Neural cell (in vitro differentiated cells): ENCODE measurements at regions not wholly inside any gene's neighbourhood (a gene's known extent, or its start where the extent isn't known, plus 50 kb on each side); places are given as distances from the start of the nearest gene placed in this dataset.
"Not testable (repeated sequence)": the region's sequence is repeated elsewhere in the genome, so short reads cannot be mapped to it uniquely, and the experiment has no call there.

Experiments used
- H2AFZ ChIP-seq: fragments of 200-600, 300-800 bp; sonication (generic), shearing (Covaris generic); 2 replicates; pipeline ENCODE4 v1.6.0; 2014; ENCODE audit warnings: low read depth, mild to moderate bottlenecking, antibody characterized with exemption, low read length, moderate library complexity
- H3F3A ChIP-seq: fragments of 200-600 bp; shearing (Covaris generic); 2 replicates; pipeline ENCODE4 v1.6.1; 2016; ENCODE audit warnings: mild to moderate bottlenecking, moderate library complexity, mixed read lengths, antibody characterized with exemption, low read length; ENCODE audit not compliant: insufficient read depth, poor library complexity, severe bottlenecking
- H3K27ac ChIP-seq: fragments of 200-600, 300-800 bp; sonication (generic), shearing (Covaris generic); 2 replicates; pipeline ENCODE4 v1.5.1; 2014; ENCODE audit warnings: mild to moderate bottlenecking, low read length, moderate library complexity
- H3K27me3 ChIP-seq: fragments of 300-800, 200-600 bp; sonication (generic), shearing (Covaris generic); 2 replicates; pipeline ENCODE4 v1.6.0; 2014; ENCODE audit warnings: mild to moderate bottlenecking, low read depth, low read length, moderate library complexity; ENCODE audit not compliant: insufficient read depth
- H3K36me3 ChIP-seq: fragments of 300-800, 200-600 bp; sonication (generic), shearing (Covaris generic); 2 replicates; pipeline ENCODE4 v1.5.1; 2014; ENCODE audit warnings: mild to moderate bottlenecking, antibody characterized with exemption, low read length, moderate library complexity; ENCODE audit not compliant: insufficient read depth
- H3K4me2 ChIP-seq: fragments of 300-800, 200-600 bp; sonication (generic), shearing (Covaris generic); 2 replicates; pipeline ENCODE4 v1.6.0; 2014; ENCODE audit warnings: mild to moderate bottlenecking, low read length
- H3K4me3 ChIP-seq: fragments of 300-800, 200-600 bp; sonication (generic), shearing (Covaris generic); 2 replicates; pipeline ENCODE4 v1.5.1; 2014; ENCODE audit warnings: mild to moderate bottlenecking, low read length, moderate library complexity
- H3K79me2 ChIP-seq: fragments of 200-600 bp; shearing (Covaris generic); replicated peaks from 2 replicates; pipeline ENCODE4 v1.6.0; 2014; ENCODE audit warnings: mild to moderate bottlenecking, low read length, moderate library complexity; ENCODE audit not compliant: insufficient read depth
- H3K9ac ChIP-seq: fragments of 300-800, 200-600 bp; sonication (generic), shearing (Covaris generic); 2 replicates; pipeline ENCODE4 v1.6.1; 2016; ENCODE audit warnings: mild to moderate bottlenecking, low read length, mixed read lengths
- H3K9me2 ChIP-seq: fragments of 200-600 bp; shearing (Covaris generic); 2 replicates; pipeline ENCODE4 v1.6.1; 2016; ENCODE audit warnings: mild to moderate bottlenecking, low read length, mixed read lengths; ENCODE audit not compliant: insufficient read depth
- H3K9me3 ChIP-seq: fragments of 200-600, 300-800 bp; sonication (generic), shearing (Covaris generic); 2 replicates; pipeline ENCODE4 v1.6.1; 2016; ENCODE audit warnings: mild to moderate bottlenecking, mixed run types, low read length, moderate library complexity, mixed read lengths
- H4K20me1 ChIP-seq: fragments of 200-600 bp; shearing (Covaris generic); 2 replicates; pipeline ENCODE4 v1.6.1; 2016; ENCODE audit warnings: mild to moderate bottlenecking, mixed run types; ENCODE audit not compliant: insufficient read depth
- EZH2 ChIP-seq: fragments of 200-600, 300-800 bp; shearing (Covaris generic), sonication (generic); IDR thresholded peaks from 2 replicates; pipeline ENCODE4 v1.6.1; 2014; ENCODE audit warnings: antibody characterized with exemption, low read length, borderline replicate concordance, mild to moderate bottlenecking; ENCODE audit not compliant: insufficient read depth, poor library complexity, severe bottlenecking
- MXI1 ChIP-seq: fragments of 450-650 bp; conservative IDR thresholded peaks from 2 replicates; pipeline ENCODE4 v1.6.1; 2014; ENCODE audit warnings: antibody characterized with exemption, mild to moderate bottlenecking; ENCODE audit not compliant: poor library complexity, severe bottlenecking
- SMC3 ChIP-seq: fragments of 450-650 bp; conservative IDR thresholded peaks from 2 replicates; pipeline ENCODE4 v1.6.1; 2014; ENCODE audit warnings: antibody characterized with exemption, mild to moderate bottlenecking, moderate library complexity; ENCODE audit not compliant: poor library complexity
- TF ChIP-seq, protein P1 (sequence below): IDR thresholded peaks from 2 replicates; pipeline ENCODE4 v1.6.1; 2012; ENCODE audit warnings: borderline replicate concordance
- TF ChIP-seq, protein P2 (sequence below): fragments of 450-650 bp; IDR thresholded peaks from 2 replicates; pipeline ENCODE4 v1.5.1; 2014; ENCODE audit warnings: antibody characterized with exemption, mild to moderate bottlenecking, moderate library complexity; ENCODE audit not compliant: poor library complexity, severe bottlenecking

GRCh38 chr2:83887757-83888156 is 571.3 kb downstream of the SUCLG1 start:
- Histone ChIP-seq H3K36me3 (no peaks in the 10 kb centered on the region), H3K4me3 (no peak overlapping the region), H3K9me3 (no peaks in the 10 kb centered on the region), H3K9ac (no peak overlapping the region), H3F3A (no peaks in the 10 kb centered on the region), H3K27me3 (no peaks in the 10 kb centered on the region), H2AFZ (no peak overlapping the region), H3K4me2 (no peak overlapping the region), H3K9me2 (no peaks in the 10 kb centered on the region), H3K27ac (no peak overlapping the region), H4K20me1 (no peaks in the 10 kb centered on the region), H3K79me2 (no peaks in the 10 kb centered on the region)
- TF ChIP-seq, protein P1, sequence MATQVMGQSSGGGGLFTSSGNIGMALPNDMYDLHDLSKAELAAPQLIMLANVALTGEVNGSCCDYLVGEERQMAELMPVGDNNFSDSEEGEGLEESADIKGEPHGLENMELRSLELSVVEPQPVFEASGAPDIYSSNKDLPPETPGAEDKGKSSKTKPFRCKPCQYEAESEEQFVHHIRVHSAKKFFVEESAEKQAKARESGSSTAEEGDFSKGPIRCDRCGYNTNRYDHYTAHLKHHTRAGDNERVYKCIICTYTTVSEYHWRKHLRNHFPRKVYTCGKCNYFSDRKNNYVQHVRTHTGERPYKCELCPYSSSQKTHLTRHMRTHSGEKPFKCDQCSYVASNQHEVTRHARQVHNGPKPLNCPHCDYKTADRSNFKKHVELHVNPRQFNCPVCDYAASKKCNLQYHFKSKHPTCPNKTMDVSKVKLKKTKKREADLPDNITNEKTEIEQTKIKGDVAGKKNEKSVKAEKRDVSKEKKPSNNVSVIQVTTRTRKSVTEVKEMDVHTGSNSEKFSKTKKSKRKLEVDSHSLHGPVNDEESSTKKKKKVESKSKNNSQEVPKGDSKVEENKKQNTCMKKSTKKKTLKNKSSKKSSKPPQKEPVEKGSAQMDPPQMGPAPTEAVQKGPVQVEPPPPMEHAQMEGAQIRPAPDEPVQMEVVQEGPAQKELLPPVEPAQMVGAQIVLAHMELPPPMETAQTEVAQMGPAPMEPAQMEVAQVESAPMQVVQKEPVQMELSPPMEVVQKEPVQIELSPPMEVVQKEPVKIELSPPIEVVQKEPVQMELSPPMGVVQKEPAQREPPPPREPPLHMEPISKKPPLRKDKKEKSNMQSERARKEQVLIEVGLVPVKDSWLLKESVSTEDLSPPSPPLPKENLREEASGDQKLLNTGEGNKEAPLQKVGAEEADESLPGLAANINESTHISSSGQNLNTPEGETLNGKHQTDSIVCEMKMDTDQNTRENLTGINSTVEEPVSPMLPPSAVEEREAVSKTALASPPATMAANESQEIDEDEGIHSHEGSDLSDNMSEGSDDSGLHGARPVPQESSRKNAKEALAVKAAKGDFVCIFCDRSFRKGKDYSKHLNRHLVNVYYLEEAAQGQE: no peak
- TF ChIP-seq EZH2: no peak

DNA sequence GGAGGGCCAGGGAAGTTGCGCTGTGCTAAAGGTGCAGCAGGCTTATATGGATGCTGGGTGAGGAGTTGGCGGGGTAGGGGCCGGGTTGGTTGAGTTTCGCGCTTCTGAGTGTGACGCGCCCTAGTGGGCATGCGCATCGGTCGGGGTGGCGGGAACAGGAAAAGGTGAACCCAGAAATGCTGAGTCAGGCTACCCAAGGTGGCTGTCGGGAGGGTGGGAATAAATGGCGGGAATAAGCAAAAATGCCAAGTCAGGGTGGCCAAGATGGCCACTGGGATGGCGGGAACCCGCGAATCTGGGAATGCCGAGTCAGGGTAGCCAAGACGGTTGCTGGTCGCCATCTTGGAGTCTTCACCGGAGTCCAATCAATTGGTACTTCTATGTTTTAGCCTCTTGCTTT is 580.0 kb downstream of the SUCLG1 start:
- Histone ChIP-seq H3K9me2 (no peaks in the 10 kb centered on the region), H3K9ac (no peak overlapping the region), H4K20me1 (no peaks in the 10 kb centered on the region), H3K79me2 (no peaks in the 10 kb centered on the region), H3K27me3 (no peaks in the 10 kb centered on the region), H3K36me3 (no peaks in the 10 kb centered on the region), H3K9me3 (peaks cover 3% of the 10 kb centered on the region), H2AFZ (no peak overlapping the region), H3F3A (no peaks in the 10 kb centered on the region), H3K27ac (no peak overlapping the region), H3K4me2 (no peak overlapping the region), H3K4me3 (no peak overlapping the region)
- no peak for TF ChIP-seq SMC3
- TF ChIP-seq, protein P2, sequence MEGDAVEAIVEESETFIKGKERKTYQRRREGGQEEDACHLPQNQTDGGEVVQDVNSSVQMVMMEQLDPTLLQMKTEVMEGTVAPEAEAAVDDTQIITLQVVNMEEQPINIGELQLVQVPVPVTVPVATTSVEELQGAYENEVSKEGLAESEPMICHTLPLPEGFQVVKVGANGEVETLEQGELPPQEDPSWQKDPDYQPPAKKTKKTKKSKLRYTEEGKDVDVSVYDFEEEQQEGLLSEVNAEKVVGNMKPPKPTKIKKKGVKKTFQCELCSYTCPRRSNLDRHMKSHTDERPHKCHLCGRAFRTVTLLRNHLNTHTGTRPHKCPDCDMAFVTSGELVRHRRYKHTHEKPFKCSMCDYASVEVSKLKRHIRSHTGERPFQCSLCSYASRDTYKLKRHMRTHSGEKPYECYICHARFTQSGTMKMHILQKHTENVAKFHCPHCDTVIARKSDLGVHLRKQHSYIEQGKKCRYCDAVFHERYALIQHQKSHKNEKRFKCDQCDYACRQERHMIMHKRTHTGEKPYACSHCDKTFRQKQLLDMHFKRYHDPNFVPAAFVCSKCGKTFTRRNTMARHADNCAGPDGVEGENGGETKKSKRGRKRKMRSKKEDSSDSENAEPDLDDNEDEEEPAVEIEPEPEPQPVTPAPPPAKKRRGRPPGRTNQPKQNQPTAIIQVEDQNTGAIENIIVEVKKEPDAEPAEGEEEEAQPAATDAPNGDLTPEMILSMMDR: no peak
- TF ChIP-seq MXI1: no peak

GRCh38 chr2:83877261-83877660 is 581.8 kb downstream of the SUCLG1 start:
- H3K36me3 ChIP-seq, H4K20me1 ChIP-seq, H3K9me2 ChIP-seq, H3K27ac ChIP-seq, H2AFZ ChIP-seq, H3K4me2 ChIP-seq, H3K9me3 ChIP-seq, H3K27me3 ChIP-seq, H3K9ac ChIP-seq, H3F3A ChIP-seq, H3K4me3 ChIP-seq, H3K79me2 ChIP-seq: not testable (repeated sequence)
